ENCODE measurements at regions not wholly inside any gene's neighbourhood (a gene's known extent, or its start where the extent isn't known, plus 50 kb on each side); places are given as distances from the start of the nearest gene placed in this dataset.

DNA sequence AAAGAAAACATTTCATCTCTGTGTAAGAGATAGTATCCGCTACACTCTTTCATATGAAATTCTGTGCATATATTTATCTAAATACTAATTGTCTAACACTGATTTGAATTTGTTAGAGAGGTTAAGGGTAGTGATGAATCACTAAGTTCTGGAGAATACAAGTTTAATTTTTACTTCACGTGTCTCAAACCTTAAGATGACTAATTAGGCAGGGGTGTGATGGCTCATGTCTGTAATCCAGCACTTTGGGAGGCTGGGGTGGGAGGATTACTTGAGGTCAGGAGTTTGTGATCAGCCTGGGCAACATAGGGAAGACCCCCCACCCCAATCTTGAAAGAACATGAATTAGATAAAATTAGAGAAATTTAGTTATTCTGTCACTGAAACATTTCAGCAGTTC, 2241.9 kb downstream of the PCDH7 start:
- no peaks in the 10 kb centered on the region for H3K27me3 Mint-ChIP-seq (ENCODE audit: low read depth in 2 of 2)
- no peak overlapping the region for H3K4me3 ChIP-seq (ENCODE audit: low read length)
- H3K27ac ChIP-seq (ENCODE audit: low read length): no peak overlapping the region
- no peaks in the 10 kb centered on the region for H3K27me3 ChIP-seq (ENCODE audit: control insufficient read depth, insufficient read depth, low read length)
- intact Hi-C loops (cut with micrococcal nuclease): no loop called here
- H3K4me1 Mint-ChIP-seq: no peaks in the 10 kb centered on the region
- TF ChIP-seq, protein P1, sequence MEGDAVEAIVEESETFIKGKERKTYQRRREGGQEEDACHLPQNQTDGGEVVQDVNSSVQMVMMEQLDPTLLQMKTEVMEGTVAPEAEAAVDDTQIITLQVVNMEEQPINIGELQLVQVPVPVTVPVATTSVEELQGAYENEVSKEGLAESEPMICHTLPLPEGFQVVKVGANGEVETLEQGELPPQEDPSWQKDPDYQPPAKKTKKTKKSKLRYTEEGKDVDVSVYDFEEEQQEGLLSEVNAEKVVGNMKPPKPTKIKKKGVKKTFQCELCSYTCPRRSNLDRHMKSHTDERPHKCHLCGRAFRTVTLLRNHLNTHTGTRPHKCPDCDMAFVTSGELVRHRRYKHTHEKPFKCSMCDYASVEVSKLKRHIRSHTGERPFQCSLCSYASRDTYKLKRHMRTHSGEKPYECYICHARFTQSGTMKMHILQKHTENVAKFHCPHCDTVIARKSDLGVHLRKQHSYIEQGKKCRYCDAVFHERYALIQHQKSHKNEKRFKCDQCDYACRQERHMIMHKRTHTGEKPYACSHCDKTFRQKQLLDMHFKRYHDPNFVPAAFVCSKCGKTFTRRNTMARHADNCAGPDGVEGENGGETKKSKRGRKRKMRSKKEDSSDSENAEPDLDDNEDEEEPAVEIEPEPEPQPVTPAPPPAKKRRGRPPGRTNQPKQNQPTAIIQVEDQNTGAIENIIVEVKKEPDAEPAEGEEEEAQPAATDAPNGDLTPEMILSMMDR (IDR thresholded peaks at IDR 0.05): no peak
- no peaks in the 10 kb centered on the region for H3K9me3 ChIP-seq (ENCODE audit: control insufficient read depth, insufficient read depth, low read length)
- no peak overlapping the region for H3K4me3 Mint-ChIP-seq
- WGBS (ENCODE audit: insufficient coverage): 92% methylated on average over 1 of the region's 2 CpGs
- H3K9me3 Mint-ChIP-seq: peaks cover 8 to 17% of the 10 kb centered on the region in 2 donors
- no peak overlapping the region for H3K27ac Mint-ChIP-seq
- H3K36me3 Mint-ChIP-seq: no peaks in the 10 kb centered on the region
- no peaks in the 10 kb centered on the region for H3K4me1 ChIP-seq (ENCODE audit: control insufficient read depth, insufficient read depth, low read length)
- ATAC-seq (no peak), DNase-seq (no peak)
- H3K36me3 ChIP-seq (ENCODE audit: control insufficient read depth, insufficient read depth, low read length): no peaks in the 10 kb centered on the region

DNA sequence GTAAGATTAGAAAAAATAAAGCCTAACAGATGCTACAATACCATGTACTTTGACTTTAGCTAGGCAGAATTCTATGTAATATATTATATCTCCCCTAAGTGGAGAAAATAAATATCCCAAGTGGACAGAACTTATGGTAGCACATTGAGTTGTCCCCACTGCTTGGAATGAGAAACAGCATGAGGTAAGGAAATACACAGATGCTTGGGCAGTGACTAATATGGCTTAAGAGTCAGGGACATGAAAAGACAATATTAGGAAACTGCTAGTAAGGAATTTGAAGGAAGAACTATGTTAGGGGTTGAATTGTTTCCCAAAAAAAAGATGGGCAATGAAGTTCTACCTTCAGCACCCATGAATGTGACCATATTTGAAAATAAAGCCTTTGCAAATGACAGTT, 2265.1 kb downstream of the PCDH7 start:
- Histone ChIP-seq H3K27me3 (ENCODE audit: control insufficient read depth, insufficient read depth, low read length) (no peaks in the 10 kb centered on the region), H3K27ac (ENCODE audit: low read length) (no peak overlapping the region), H3K36me3 (ENCODE audit: control insufficient read depth, insufficient read depth, low read length) (no peaks in the 10 kb centered on the region), H3K9me3 (ENCODE audit: control insufficient read depth, insufficient read depth, low read length) (no peaks in the 10 kb centered on the region), H3K4me3 (ENCODE audit: low read length) (no peak overlapping the region), H3K4me1 (ENCODE audit: control insufficient read depth, insufficient read depth, low read length) (no peaks in the 10 kb centered on the region)
- ATAC-seq (no peak), DNase-seq (no peak)
- Mint-ChIP-seq H3K9me3 (peaks cover 4 to 12% of the 10 kb centered on the region in 2 donors), H3K4me1 (no peaks in the 10 kb centered on the region), H3K27ac (no peak overlapping the region), H3K4me3 (no peak overlapping the region), H3K36me3 (no peaks in the 10 kb centered on the region), H3K27me3 (ENCODE audit: low read depth in 2 of 2) (no peaks in the 10 kb centered on the region)
- TF ChIP-seq, protein P1 (IDR thresholded peaks at IDR 0.05): no peak
- intact Hi-C loops (cut with micrococcal nuclease): no loop called here

DNA sequence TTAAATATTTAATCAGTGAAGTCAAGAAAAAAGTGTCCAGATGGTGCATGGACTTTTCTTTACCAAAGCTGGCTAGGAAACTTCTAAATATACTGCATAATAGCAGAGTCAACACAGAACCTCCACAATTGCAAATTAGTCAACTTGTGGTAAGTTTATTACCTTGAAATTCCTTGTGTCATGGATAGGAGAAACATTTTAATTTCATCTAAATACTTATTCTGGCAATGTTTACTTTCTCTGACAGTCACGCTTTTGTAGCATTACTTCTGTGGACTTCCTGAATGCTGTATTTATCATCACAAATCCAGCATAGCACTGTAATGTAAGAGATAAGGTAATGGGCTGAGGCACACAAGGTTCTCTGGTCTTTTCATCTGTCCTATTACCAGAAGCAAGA, 2266.1 kb downstream of the PCDH7 start:
- no peak for DNase-seq
- Mint-ChIP-seq H3K4me3 (no peak overlapping the region), H3K27ac (no peak overlapping the region), H3K36me3 (no peaks in the 10 kb centered on the region), H3K4me1 (no peaks in the 10 kb centered on the region), H3K27me3 (ENCODE audit: low read depth in 2 of 2) (no peaks in the 10 kb centered on the region), H3K9me3 (peaks cover 2 to 12% of the 10 kb centered on the region in 2 donors)
- H3K36me3 ChIP-seq (ENCODE audit: control insufficient read depth, insufficient read depth, low read length): no peaks in the 10 kb centered on the region
- H3K27me3 ChIP-seq (ENCODE audit: control insufficient read depth, insufficient read depth, low read length): no peaks in the 10 kb centered on the region
- H3K27ac ChIP-seq (ENCODE audit: low read length): no peak overlapping the region
- no peak overlapping the region for H3K4me3 ChIP-seq (ENCODE audit: low read length)
- H3K9me3 ChIP-seq (ENCODE audit: control insufficient read depth, insufficient read depth, low read length): no peaks in the 10 kb centered on the region
- no peaks in the 10 kb centered on the region for H3K4me1 ChIP-seq (ENCODE audit: control insufficient read depth, insufficient read depth, low read length)
- WGBS (ENCODE audit: insufficient coverage): no CpG with 5 or more reads among the region's 1 CpG
- intact Hi-C loops (cut with micrococcal nuclease): no loop called here
- ATAC-seq: no peak
- TF ChIP-seq, protein P1 (IDR thresholded peaks at IDR 0.05): no peak

DNA sequence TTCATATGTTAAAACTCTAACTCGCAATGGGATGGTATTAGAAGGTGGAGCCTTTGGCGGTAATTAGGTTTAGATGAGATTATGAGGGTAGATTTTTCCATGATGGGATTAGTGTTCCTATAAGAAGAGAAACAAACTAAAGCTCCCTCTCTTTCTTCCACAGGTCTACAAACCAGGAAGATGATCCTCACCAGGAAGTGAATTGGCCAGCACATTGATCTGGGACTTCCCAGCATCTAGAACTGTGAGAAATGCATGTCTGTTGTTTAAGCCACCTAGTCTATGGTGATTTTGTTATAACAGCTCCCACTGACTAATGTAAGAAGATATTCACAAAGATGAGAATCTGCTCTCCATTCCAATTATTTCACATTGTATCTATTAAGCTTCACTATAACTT, 2266.9 kb downstream of the PCDH7 start:
- peaks cover 2 to 12% of the 10 kb centered on the region in 2 donors for H3K9me3 Mint-ChIP-seq
- H3K27ac Mint-ChIP-seq: no peak overlapping the region
- ATAC-seq: no peak
- TF ChIP-seq, protein P1 (IDR thresholded peaks at IDR 0.05): no peak
- no peak for DNase-seq
- H3K4me3 ChIP-seq (ENCODE audit: low read length): no peak overlapping the region
- no peaks in the 10 kb centered on the region for H3K36me3 ChIP-seq (ENCODE audit: control insufficient read depth, insufficient read depth, low read length)
- H3K4me3 Mint-ChIP-seq: no peak overlapping the region
- 100% methylated on average over 2 of the region's 2 CpGs for WGBS (ENCODE audit: insufficient coverage)
- H3K27ac ChIP-seq (ENCODE audit: low read length): no peak overlapping the region
- intact Hi-C loops (cut with micrococcal nuclease): no loop called here
- no peaks in the 10 kb centered on the region for H3K27me3 ChIP-seq (ENCODE audit: control insufficient read depth, insufficient read depth, low read length)
- no peaks in the 10 kb centered on the region for H3K36me3 Mint-ChIP-seq
- no peaks in the 10 kb centered on the region for H3K4me1 ChIP-seq (ENCODE audit: control insufficient read depth, insufficient read depth, low read length)
- no peaks in the 10 kb centered on the region for H3K4me1 Mint-ChIP-seq
- H3K9me3 ChIP-seq (ENCODE audit: control insufficient read depth, insufficient read depth, low read length): no peaks in the 10 kb centered on the region
- no peaks in the 10 kb centered on the region for H3K27me3 Mint-ChIP-seq (ENCODE audit: low read depth in 2 of 2)

Data from natural killer cell (primary cell).